ENCODE measurements at regions not wholly inside any gene's neighbourhood (a gene's known extent, or its start where the extent isn't known, plus 50 kb on each side); places are given as distances from the start of the nearest gene placed in this dataset.

DNA sequence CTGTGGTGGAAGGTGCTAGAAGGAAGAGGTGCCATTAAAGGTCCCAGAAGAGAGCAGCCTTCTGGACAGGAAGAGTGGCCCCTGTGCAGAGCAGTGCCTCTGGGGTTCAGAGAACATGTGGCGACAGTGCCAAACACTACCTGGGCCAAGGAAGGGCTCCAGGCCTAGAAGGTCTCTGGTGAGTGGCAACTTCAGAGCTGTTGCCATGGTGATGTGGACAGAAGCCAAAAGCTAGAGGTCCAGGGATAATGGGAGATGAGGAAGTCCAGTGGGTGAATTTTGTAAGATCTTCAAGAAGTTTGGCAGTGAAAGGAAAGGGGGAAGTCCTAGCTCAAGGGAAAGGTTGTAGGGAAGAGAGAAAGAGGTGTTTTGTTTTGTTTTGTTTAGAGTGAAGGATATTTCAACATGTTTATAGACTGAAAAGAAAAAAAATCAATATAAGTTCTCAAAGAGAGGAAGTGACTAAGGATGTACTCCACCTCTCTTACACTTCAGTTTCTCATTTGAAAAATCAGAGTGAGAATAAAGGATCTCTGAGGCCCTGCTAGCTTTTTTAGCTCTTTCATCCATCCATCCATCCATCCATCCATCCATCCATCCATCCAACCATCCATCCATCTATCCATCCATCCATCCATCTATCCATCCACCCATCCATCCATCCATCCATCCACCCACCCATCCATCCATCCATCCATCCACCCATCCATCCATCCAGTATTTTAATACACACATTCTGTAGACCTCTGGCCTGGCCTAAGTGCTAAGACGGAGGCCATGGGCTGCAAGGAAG, 77.1 kb upstream of the DUSP5 start:
- TF ChIP-seq, protein P1, sequence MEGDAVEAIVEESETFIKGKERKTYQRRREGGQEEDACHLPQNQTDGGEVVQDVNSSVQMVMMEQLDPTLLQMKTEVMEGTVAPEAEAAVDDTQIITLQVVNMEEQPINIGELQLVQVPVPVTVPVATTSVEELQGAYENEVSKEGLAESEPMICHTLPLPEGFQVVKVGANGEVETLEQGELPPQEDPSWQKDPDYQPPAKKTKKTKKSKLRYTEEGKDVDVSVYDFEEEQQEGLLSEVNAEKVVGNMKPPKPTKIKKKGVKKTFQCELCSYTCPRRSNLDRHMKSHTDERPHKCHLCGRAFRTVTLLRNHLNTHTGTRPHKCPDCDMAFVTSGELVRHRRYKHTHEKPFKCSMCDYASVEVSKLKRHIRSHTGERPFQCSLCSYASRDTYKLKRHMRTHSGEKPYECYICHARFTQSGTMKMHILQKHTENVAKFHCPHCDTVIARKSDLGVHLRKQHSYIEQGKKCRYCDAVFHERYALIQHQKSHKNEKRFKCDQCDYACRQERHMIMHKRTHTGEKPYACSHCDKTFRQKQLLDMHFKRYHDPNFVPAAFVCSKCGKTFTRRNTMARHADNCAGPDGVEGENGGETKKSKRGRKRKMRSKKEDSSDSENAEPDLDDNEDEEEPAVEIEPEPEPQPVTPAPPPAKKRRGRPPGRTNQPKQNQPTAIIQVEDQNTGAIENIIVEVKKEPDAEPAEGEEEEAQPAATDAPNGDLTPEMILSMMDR (IDR thresholded peaks at IDR 0.05) = no peak

DNA sequence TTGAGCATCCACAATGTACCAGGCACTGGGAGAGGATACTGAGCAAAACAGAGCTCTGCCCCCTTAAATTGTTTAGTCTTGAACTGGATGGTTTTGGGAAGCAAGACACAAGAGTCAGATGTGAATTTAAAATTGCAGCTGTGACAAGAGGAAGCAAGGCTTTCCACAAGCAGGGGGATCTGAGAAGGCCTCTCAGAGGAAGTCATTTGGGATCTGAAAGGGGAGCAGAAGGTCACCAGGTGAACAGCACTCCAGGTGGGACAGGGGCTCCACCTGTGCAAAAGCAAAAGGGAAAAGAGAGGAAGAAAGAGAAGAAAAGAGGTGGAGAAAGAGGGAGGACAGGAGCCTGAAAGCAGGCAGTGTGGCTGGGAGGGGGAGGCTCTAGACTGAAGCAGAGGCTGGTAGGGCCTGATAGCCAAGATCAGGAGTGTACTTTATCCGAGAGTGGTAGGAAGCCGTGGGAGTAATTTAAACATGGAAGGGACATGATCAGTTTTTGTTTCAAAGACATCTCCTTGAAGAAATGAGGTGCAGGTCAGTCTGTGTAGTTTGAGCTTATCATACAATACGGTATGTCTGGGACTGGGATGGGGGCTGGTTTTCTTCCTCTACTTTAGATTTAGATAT, 76.1 kb upstream of the DUSP5 start:
- TF ChIP-seq, protein P1 (IDR thresholded peaks at IDR 0.05) = no peak

DNA sequence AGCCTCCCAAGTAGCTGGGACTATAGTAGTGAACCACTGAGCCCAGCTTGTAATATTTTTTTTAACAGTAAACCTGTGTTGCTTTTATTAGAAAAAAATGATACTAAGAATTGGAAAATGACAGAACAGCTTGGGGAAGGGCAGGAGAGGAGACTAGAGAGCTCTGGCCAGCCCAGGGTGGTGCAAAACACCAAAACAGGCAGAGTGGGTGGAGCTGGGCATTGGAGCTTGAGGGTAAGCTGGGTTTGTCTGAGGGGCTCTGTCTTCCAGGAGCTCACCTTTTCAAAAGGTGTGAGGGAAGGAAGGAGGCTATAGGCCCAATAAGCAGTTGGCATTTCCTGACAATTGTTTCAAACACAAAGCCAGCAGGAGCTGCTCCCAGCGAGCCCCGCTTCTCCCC, 75.2 kb upstream of the DUSP5 start:
- TF ChIP-seq, protein P1 (IDR thresholded peaks at IDR 0.05) = no peak

DNA sequence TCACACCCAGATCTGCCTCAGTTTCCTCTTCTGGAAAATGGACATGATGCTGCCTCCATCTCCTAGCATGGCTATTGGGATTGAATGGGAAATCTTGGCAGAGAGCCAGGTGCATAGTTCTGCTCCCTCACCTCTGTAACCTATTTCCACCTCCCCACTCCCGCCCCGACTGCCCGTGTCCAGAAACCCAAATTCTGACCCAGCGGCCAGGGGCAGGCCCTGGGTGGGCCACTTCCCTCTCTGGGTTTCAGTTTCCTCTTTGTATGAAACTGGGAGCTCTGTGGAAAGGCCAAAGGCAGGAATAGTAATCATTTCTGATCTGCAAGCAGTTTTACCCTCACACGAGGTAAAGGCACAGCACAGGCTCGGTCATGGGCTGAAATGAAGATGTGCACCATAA, 74.1 kb upstream of the DUSP5 start:
- TF ChIP-seq, protein P1 (IDR thresholded peaks at IDR 0.05) = no peak

DNA sequence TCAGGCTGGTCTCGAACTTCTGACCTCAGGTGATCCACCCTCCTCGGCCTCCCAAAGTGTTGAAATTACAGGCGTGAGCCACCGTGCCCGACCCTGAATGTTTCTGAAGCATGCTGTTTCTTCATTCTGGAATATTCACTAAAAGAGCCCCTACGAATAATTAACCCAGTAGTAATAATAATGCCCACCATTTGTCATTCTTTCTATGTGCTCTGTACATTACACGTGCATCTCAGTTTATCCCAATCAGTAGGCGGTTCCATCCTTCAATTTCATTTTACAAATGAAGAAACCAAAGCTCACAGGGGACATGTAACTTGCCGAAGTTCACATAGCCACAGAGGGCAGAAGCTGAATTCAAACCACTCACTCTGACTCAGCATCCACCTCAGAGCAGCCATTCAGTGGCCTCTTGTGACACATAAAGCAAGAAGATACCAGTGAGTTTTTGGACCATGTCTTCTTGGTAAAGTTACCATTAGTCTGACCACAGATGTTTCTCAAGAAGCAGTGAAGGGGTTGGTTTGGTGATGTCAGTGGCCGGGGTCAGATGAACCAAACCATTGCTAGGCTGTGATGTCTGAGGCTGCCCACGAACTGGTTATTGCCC, 71.9 kb upstream of the DUSP5 start:
- TF ChIP-seq, protein P1 (IDR thresholded peaks at IDR 0.05) = no peak

DNA sequence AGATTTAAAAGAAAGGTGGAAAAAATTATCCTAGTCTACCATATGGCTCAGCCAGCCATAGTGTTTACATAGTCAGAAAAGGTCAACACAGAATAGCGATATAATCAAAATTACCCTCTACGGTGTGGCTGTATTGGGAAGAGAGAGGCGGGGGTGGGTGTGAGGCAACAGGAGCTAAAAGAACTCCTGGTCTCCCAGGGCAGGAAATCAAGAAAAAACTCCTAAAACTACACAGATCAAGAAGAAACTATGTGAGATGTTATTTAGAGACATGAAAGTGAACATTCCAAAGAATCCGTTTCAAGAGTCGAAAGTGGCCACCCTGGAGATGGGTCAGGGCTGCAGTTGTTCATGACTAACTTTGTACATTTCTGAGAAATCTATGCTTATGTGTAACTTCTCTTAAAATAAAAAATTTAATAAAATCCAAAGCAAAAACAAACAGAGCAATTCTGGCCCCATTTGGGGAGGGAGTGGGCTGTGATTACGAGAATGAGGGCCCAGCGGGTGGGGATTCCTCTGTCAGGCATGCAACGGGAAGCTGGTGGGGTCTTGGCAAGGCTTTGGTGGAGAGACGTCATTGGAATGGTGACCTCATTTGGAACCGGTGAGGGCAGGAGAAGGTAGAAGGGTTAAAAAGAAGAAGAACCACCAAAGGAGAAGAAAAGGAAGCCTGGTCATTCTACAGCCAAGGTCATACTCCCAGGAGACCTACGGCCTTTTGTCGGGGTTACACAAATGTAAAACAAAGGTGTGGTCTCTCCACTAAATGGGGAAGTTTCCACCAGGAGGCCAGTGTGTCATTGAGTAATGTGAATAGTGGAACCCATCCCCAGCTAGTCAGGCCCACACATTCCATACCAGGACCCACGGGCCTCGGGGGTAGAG, 71.2 kb upstream of the DUSP5 start:
- TF ChIP-seq, protein P1 (IDR thresholded peaks at IDR 0.05) = no peak

DNA sequence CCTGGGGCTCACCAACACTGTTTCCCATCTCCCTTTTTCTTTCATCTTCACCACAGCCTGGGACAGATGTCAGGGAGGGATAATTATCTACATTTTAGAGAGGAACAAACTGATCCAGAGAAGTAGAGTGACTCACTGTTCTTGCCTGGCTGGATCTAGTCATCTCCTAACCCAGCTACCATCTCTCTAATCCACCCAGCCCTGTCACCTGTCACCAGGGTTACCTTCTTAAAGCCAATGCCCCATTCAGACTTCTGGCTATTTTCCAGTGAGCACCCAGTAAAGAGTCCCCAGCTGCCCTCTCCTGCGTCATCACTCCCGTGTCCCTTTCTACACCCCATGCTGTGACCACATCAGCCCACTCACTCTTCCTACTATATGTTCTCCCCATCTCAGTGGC, 68.4 kb upstream of the DUSP5 start:
- TF ChIP-seq, protein P1 (IDR thresholded peaks at IDR 0.05) = no peak

All from LNCAP (cell line).